Kasumi-1 (cell line): ENCODE measurements at regions not wholly inside any gene's neighbourhood (a gene's known extent, or its start where the extent isn't known, plus 50 kb on each side); places are given as distances from the start of the nearest gene placed in this dataset.

Experiments used
- DNase-seq, 2 experiments: peaks; one replicate each; lab custom pipeline; 2025; lab: John Stamatoyannopoulos, UW

DNA sequence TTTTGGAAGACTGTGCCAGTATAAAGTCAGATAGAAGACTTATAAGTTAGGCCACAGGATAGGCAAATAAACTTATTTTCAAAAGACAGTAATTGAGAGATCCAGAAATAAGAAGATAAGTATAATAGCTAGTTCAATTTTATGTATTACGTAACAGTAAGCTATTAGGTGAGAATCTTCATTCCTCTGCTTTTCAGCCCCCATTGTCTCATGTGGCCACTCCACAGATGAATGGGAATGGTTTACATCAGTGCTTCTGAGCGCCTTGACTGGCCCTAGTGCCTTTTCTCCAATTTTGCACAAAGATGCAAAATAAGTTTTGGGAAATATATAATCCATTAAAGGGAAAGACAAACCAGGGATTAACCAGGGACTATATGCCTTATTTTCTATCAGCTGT lies 550.5 kb downstream of the MMUT start:
- DNase-seq: no peak

DNA sequence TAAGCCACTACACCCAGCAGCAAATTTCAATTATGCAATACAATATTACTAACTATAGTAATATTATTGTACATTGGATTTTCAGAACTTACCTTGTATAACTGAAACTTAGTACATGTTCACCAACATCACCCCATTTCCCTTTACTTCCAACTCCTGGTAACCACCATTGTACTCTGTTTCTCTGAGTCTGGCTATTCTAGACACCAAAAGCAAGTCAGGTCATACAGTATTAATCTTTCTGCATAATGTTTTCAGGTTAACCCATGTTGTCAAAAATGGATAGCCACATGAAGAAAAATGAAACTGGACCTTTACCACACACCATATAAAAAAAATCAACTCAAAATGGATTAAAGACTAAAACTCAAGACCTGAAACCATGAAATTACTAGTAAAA lies 558.2 kb downstream of the MMUT start:
- no peak for DNase-seq

DNA sequence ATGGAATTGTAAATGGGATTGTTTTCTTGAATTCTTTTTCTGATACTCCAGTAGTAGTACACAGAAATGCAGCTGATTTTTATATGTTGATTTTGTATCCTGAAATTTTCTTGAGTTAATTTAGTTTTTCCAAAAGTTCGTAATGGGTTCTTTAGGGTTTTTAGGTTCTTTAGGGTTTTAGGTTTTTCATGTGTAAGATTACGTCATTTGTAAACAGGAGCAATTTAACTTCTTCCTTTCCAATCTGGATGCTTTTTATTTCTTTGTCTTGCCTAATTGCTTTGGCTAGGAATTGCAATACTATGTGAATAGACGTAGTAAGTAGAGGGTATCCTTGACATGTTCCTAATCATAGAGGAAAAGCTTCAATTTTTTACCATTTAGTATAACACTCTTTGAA lies 568.6 kb downstream of the MMUT start:
- no peak for DNase-seq

GRCh38 chr6:48893048-48893447 lies 570.0 kb downstream of the MMUT start:
- no peak for DNase-seq

DNA sequence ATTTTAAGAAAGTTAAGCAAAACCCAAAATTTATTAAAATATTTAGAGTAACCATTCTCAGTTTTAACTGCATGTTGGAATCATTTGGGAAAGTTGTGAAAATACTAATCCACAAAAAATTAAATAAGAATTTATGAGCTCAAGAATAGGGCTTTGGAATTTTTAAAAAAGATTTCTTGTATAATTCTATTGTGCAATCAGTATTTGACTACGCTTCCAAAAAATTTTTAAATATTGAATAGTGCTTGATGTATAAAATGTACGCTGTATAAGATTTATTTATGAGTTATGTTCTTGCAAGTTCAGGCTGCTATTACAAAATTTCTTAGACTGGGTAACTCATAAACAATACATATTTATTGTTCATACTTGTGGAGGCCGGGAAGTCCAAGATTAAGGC lies 571.7 kb downstream of the MMUT start:
- no peak for DNase-seq

- no peak for DNase-seq
Measured at GRCh38 chr6:48889429-48889828, 573.6 kb downstream of the MMUT start.

DNA sequence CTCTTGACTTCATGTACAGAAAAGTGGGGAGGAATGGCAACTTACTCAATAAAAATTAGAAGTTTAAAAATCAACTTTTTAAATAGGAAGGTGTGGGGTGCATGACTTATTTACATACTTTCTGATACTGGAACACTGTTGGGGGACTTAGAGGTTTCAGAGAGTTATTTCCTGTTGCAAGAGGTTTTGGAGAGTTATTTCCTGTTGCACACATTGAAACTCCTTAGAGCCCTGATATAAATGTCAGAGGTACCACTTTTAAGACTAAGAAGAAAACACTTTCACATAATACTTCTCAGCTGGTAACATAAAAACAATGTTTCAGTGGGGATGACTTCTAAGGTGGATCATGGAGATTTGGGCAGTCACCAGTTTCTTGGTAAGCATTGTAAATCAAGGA lies 579.9 kb downstream of the MMUT start:
- peak; percentile 15 to 25 for DNase-seq

DNA sequence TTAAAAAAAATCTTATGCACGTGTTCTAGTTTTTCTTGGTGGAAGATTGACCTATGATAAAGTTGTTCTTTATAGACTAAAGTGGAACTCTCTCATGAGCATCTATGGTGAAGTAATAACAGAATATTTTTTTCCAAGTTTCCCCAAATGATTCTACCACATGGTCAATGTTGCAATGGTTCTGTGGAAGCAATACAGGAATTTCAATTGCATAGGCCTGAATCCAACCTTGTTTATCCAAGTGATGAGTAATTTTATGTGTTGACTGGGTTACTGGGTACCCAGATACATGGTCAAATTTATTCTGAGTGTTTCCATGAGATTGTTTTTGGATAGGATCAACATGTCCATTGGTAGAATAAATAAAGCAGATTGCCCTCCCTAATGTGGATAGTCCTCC lies 581.5 kb downstream of the MMUT start:
- DNase-seq: no peak

DNA sequence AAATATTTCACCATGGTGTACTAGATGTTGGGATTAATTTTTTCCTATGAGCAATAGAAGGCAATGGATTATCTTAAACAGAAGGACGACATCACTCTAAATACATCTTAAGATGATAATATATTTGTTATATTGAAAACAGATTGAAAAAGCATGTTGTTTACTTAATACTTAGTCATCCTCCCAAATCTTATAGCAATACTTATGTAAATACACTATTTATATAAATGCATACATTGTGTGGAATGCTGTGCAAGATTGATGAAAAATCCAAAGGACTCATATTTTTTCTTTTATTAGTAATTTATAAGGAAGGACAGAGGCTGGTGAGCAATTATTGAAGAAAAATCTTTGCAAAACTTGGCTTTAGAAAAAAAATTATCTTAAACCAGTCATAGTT lies 593.5 kb downstream of the MMUT start:
- no peak for DNase-seq

GRCh38 chr6:48866682-48867081 lies 596.4 kb downstream of the MMUT start:
- DNase-seq: no peak

- no peak for DNase-seq
Measured at GRCh38 chr6:48860175-48860574, 602.9 kb downstream of the MMUT start.

DNA sequence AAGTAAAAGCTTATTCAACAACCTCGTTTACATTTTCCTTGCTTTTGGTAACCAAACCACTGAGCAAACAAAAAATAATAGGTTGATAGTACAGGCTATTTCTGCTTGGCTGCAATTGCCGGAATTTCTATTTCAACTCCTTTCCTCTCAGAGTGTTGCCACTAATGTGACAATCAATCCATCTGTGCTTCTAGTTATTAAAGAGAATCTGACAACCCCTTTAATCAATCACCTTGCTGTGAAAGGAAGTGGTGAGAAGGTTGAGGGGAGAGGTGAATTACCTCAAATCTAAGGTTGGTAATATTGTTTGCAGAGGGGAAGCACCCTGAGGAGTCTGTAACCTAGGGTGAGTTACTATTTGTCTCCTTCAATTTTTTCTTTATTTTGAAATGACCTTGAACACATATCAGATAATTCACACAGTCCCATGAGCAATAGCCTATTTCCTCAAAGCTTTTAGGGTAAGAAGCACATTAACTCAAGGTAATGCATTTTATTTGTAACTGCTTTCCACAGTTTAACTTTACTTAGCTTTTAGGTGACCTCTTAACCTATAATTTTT lies 603.4 kb downstream of the MMUT start:
- DNase-seq: no peak

- DNase-seq: no peak
Measured at GRCh38 chr6:48845219-48845618, 617.8 kb downstream of the MMUT start.

- DNase-seq: no peak
Measured at GRCh38 chr6:48844696-48845095, 618.4 kb downstream of the MMUT start.

DNA sequence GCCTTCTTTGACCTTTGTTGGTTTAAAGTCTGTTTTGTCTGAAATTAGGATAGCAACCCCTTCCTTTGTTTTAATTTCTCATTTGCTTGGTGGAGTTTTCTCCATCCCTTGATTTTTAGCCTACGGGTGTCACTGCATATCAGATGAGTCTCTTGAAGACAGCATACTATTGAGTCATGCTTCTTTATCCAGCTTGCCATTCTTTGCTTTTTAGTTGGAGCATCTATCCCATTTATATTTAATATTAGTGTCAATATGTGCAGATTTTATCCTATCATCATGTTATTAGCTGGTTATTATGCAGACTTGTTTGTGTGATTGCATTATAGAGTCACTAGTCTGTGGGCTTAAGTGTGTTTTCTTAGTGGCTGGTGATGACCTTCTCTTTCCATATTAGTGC lies 622.2 kb downstream of the MMUT start:
- no peak for DNase-seq

GRCh38 chr6:48839206-48839605 lies 623.8 kb downstream of the MMUT start:
- DNase-seq: no peak

DNA sequence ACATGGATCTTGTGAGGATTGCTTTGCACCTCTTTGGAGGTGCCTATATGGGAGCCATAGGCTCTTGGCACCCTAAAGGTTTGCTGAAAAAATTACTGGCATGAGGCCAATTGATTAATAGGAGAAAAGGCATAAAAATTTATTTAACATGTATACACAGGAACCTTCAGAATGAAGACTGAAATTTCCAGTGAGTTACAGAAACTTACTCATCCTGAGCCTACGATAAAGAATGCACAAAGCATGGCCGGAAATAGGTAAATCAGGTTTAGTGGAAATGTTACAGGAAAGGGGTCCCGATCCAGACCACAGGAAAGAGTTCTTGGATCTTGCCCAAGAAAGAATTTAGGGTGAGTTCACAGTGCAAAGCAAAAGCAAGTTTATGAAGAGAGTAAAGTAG lies 625.3 kb downstream of the MMUT start:
- DNase-seq: no peak

DNA sequence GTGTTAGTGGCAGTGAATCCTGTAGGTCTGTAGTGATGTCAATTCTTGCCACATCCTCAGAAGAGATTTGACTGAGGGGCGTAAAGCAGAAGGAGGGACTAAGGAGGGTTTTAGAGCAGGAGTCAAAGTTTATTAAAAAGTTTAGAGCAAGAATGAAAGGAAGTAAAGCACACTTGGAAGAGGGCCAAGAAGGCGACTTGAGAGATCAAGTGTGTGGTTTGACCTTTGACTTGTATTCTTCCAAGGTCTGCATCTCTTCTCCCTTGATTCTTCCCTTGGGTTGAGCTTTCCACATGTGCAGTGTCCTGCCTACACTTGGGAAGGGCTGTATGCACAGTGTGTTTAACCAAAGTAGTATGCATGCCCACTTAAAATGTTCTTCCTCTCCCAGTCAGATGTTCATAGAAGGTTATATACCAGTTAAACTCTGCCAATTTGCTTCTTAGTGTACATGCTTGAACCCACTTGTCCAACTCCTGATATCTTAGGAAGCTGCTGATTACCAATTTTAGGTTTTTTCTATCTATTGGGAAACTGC lies 627.6 kb downstream of the MMUT start:
- peak; percentile 19 to 22 for DNase-seq

GRCh38 chr6:48834706-48835105 lies 628.3 kb downstream of the MMUT start:
- DNase-seq: no peak

- DNase-seq: no peak
Measured at GRCh38 chr6:48833916-48834315, 629.1 kb downstream of the MMUT start.

GRCh38 chr6:48826901-48827701 lies 636.0 kb downstream of the MMUT start:
- no peak for DNase-seq

DNA sequence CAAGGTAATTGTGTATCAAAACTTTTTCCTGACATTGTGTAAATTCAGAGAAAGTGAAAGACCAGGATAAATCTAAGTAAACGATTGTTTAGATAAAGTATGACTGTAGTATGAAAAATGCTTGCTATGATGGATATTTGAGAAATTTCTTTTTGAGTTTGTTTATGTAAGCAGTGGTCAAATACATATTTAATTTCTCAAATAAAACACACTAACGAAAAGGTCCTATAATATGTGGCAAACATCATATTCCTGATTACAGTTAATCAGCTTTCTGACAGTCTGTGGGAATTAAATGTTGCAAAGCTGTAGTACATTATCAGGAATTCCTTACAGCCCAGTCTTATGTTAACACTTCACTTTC lies 636.9 kb downstream of the MMUT start:
- DNase-seq: no peak

DNA sequence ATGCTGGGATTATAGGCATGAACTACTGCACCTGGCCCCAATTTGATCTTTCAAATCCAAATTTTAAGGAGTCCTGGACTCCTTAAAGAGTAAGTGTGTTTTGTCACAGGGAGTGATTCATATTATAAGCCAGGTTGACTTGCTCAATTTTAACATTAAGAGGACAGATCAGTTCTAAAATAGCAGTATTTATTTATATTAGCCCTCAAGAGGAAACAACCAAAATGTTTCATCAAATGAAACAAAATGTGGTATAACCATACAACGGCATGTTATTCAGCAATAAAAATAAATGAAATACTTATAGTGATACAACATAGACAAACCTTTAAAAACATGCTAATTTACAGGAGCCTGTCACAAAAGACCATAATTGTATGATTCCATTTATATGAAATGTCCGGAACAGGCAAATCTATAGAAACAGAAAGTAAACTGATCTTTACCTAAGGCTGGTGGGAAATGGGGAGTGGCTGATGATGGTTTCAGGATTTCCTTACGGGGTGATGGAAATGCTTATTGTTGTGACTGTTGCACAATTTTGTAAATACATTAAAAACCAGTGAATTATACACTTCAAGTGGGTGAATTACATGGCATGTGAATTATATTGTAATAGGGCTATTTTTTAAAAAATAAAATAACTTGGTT lies 637.4 kb downstream of the MMUT start:
- DNase-seq: no peak
